Natural killer cell (primary cell): ENCODE measurements at regions not wholly inside any gene's neighbourhood (a gene's known extent, or its start where the extent isn't known, plus 50 kb on each side); places are given as distances from the start of the nearest gene placed in this dataset.

Experiments used
- ATAC-seq, 3 donors: fragments of 150-1000 bp in 2 of 3; fragments of 200-7000 bp in 1 of 3; cut with Tn5 transposase; 1 replicate in 1 of 3; 2 replicates in 2 of 3; pipeline ENCODE4 v1.10.0; 2021; ENCODE audit warnings: mild to moderate bottlenecking in 2 of 3, moderate library complexity in 2 of 3
- DNase-seq, 2 donors: peaks; one replicate each; pipeline versions ENCODE4 v3.0.0 to v3.0.0-alpha.2; 2013 to 2021; ENCODE audit warnings: mixed read lengths in 1 of 2
- H3K27ac ChIP-seq: one replicate; pipeline ENCODE4 v1.5.1; 2013; ENCODE audit warnings: mild to moderate bottlenecking, low read length
- H3K27me3 ChIP-seq: one replicate; pipeline ENCODE4 v1.6.1; 2013; ENCODE audit warnings: low read length; ENCODE audit not compliant: control insufficient read depth, insufficient read depth
- H3K36me3 ChIP-seq: one replicate; pipeline ENCODE4 v1.6.1; 2013; ENCODE audit warnings: low read length; ENCODE audit not compliant: control insufficient read depth, insufficient read depth
- H3K4me1 ChIP-seq: one replicate; pipeline ENCODE4 v1.6.1; 2013; ENCODE audit warnings: low read length; ENCODE audit not compliant: control insufficient read depth, insufficient read depth
- H3K4me3 ChIP-seq: one replicate; pipeline ENCODE4 v1.5.1; 2013; ENCODE audit warnings: low read length
- H3K9me3 ChIP-seq: one replicate; pipeline ENCODE4 v1.6.1; 2013; ENCODE audit warnings: low read length; ENCODE audit not compliant: control insufficient read depth, insufficient read depth
- H3K27ac Mint-ChIP-seq, 2 donors: one replicate each; pipeline ENCODE4 v1.8.0; 2022; ENCODE audit warnings: mild to moderate bottlenecking in 2 of 2, mixed read lengths in 2 of 2, moderate library complexity in 1 of 2
- H3K27me3 Mint-ChIP-seq, 2 donors: one replicate each; pipeline ENCODE4 v1.8.0; 2022; ENCODE audit warnings: low read depth in 2 of 2, mixed read lengths in 2 of 2
- H3K36me3 Mint-ChIP-seq: one replicate; pipeline ENCODE4 v1.8.0; 2022; ENCODE audit warnings: mixed read lengths
- H3K4me1 Mint-ChIP-seq, 2 donors: one replicate each; pipeline ENCODE4 v1.8.0; 2022; ENCODE audit warnings: mixed read lengths in 2 of 2
- H3K4me3 Mint-ChIP-seq: one replicate; pipeline ENCODE4 v1.8.0; 2022; ENCODE audit warnings: mild to moderate bottlenecking, moderate library complexity, mixed read lengths
- H3K9me3 Mint-ChIP-seq, 2 donors: one replicate each; pipeline ENCODE4 v1.8.0; 2022; ENCODE audit warnings: mixed read lengths in 2 of 2
- WGBS: methylation state at CpG from one replicate; pipeline ENCODE4 v1.1.7; 2013; ENCODE audit warnings: missing lambda C conversion rate; ENCODE audit not compliant: insufficient coverage; 5-methylcytosine and 5-hydroxymethylcytosine counted together
- intact Hi-C: fragments of 100-400 bp; cut with micrococcal nuclease; formaldehyde crosslinking; loops from one replicate; pipeline ENCODE4 v1.14.2; 2022
- TF ChIP-seq, protein P1 (sequence below): fragments of 200-600 bp; IDR thresholded peaks from one replicate; pipeline ENCODE4 v1.8.0; 2022; ENCODE audit warnings: antibody characterized with exemption

DNA sequence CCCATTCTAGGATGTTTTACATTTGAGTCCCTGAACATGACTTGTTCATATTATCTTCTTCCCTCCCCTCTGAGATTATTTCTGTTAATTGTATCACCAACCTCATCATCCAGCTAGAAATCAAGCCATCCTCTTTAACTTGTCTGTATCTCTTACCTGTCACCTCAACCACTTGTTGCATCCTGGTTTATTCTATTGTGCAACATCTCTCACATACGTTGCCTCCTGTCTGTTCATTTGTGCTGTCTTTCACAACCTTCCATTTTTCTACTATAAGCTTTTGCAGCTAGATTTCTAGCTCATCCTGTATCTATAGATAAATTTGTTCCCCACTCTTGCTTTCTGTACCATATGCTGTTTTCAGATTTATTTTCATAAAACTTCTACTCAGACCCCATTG is 183.7 kb downstream of the MCHR2 start:
- H3K27ac ChIP-seq: no peak overlapping the region
- Mint-ChIP-seq H3K27me3 (peaks cover 7 to 18% of the 10 kb centered on the region in 2 donors), H3K27ac (no peak overlapping the region), H3K4me1 (no peaks in the 10 kb centered on the region), H3K4me3 (no peak overlapping the region), H3K36me3 (no peaks in the 10 kb centered on the region), H3K9me3 (peaks cover 0 to 5% of the 10 kb centered on the region in 2 donors)
- DNase-seq (no peak), ATAC-seq (no peak)
- H3K36me3 ChIP-seq: no peaks in the 10 kb centered on the region
- H3K27me3 ChIP-seq: no peaks in the 10 kb centered on the region
- intact Hi-C loops: no loop called here
- no peaks in the 10 kb centered on the region for H3K4me1 ChIP-seq
- no peak overlapping the region for H3K4me3 ChIP-seq
- 56% methylated on average over 1 of the region's 1 CpG for WGBS
- no peaks in the 10 kb centered on the region for H3K9me3 ChIP-seq
- TF ChIP-seq, protein P1, sequence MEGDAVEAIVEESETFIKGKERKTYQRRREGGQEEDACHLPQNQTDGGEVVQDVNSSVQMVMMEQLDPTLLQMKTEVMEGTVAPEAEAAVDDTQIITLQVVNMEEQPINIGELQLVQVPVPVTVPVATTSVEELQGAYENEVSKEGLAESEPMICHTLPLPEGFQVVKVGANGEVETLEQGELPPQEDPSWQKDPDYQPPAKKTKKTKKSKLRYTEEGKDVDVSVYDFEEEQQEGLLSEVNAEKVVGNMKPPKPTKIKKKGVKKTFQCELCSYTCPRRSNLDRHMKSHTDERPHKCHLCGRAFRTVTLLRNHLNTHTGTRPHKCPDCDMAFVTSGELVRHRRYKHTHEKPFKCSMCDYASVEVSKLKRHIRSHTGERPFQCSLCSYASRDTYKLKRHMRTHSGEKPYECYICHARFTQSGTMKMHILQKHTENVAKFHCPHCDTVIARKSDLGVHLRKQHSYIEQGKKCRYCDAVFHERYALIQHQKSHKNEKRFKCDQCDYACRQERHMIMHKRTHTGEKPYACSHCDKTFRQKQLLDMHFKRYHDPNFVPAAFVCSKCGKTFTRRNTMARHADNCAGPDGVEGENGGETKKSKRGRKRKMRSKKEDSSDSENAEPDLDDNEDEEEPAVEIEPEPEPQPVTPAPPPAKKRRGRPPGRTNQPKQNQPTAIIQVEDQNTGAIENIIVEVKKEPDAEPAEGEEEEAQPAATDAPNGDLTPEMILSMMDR: no peak

DNA sequence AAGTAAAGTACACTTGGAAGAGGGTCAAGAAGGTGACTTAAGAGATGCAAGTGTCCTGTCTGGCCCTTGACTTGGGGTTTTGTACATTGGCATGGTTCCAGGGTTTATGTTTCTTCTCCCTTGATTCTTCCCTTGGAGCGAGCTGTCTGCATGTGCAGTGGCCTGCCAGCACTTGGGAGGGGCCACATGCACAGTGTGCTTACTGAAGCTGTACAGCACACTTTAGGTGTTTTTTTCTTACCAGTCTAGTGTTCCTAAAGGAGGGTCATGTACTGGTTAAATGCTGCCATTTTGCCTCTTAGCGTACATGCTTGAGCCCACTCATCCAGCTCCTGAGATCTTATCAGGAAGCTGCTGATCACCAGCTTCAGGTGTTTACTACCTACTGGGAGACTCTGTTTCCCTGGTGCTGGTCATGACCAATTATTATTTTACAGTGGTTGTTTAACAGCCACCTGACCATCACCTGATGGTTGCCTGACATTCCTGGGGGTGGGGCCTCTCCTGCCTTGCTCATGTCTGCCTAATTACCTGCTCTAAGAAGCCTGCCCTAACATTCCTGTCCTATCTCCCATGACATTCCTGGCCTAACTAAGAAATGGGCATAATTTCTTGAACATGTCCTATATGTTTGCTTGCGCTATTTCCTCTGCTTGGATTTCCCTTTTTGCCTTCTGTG is 182.9 kb downstream of the MCHR2 start:
- no peaks in the 10 kb centered on the region for H3K4me1 ChIP-seq
- TF ChIP-seq, protein P1: no peak
- no peak overlapping the region for H3K4me3 ChIP-seq
- no peaks in the 10 kb centered on the region for H3K4me1 Mint-ChIP-seq
- H3K27ac ChIP-seq: no peak overlapping the region
- peaks cover 0 to 5% of the 10 kb centered on the region in 2 donors for H3K9me3 Mint-ChIP-seq
- H3K36me3 Mint-ChIP-seq: no peaks in the 10 kb centered on the region
- no peak for ATAC-seq
- H3K27me3 ChIP-seq: no peaks in the 10 kb centered on the region
- no peaks in the 10 kb centered on the region for H3K36me3 ChIP-seq
- no peak overlapping the region for H3K4me3 Mint-ChIP-seq
- DNase-seq: no peak
- H3K27me3 Mint-ChIP-seq: peaks cover 7 to 18% of the 10 kb centered on the region in 2 donors
- no peaks in the 10 kb centered on the region for H3K9me3 ChIP-seq
- H3K27ac Mint-ChIP-seq: no peak overlapping the region
- WGBS: 91% methylated on average over 3 of the region's 3 CpGs
- intact Hi-C loops: no loop called here

DNA sequence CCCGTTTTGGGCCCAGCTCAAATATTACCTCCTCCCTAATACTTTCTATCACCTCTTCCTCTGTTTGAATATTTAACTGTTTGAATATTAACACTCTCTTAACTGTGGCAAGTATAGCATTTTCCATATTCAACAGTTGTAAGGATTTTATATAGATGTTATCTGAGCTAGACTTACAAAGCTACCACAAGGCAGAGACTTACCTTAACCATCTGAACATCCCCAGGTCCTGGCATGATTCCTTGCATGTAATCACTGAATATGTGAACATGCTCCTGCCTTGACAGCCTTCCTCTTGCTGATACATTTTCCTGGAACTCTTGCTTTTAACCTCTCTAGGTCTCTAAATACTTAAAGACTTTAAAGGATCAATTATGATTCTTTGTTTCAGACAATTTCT is 182.4 kb downstream of the MCHR2 start:
- TF ChIP-seq, protein P1: no peak
- H3K27ac Mint-ChIP-seq: no peak overlapping the region
- no peak overlapping the region for H3K4me3 ChIP-seq
- 50% methylated on average over 1 of the region's 1 CpG for WGBS
- no peak overlapping the region for H3K27ac ChIP-seq
- H3K27me3 Mint-ChIP-seq: peaks cover 7 to 18% of the 10 kb centered on the region in 2 donors
- no peak for ATAC-seq
- intact Hi-C loops: no loop called here
- H3K4me3 Mint-ChIP-seq: no peak overlapping the region
- H3K36me3 ChIP-seq: no peaks in the 10 kb centered on the region
- no peaks in the 10 kb centered on the region for H3K9me3 ChIP-seq
- H3K4me1 Mint-ChIP-seq: no peaks in the 10 kb centered on the region
- peaks cover 0 to 5% of the 10 kb centered on the region in 2 donors for H3K9me3 Mint-ChIP-seq
- H3K27me3 ChIP-seq: no peaks in the 10 kb centered on the region
- no peaks in the 10 kb centered on the region for H3K36me3 Mint-ChIP-seq
- no peaks in the 10 kb centered on the region for H3K4me1 ChIP-seq
- DNase-seq: no peak

DNA sequence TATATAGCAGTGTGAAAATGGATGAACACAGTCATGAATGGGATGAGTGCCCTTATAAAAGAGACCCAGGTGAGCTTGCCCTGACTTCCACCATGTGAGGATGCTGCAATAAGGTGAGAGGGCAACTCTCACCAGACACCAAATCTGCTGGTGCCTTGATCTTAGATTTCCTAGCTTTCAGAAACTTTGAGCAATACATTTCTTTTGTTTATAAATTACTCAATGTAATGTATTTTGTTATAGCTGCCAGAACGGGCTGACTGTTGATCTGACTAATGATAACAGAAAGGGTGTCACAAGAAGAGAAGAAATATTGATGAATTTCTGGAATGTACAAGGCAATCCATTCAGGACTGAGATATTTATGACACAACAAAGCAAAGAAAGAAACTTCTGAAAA is 180.5 kb downstream of the MCHR2 start:
- no peaks in the 10 kb centered on the region for H3K36me3 Mint-ChIP-seq
- H3K4me1 Mint-ChIP-seq: no peaks in the 10 kb centered on the region
- no peak for ATAC-seq
- WGBS: 0% methylated on average over 1 of the region's 1 CpG
- H3K9me3 Mint-ChIP-seq: peaks cover 0 to 5% of the 10 kb centered on the region in 2 donors
- no peak overlapping the region for H3K4me3 Mint-ChIP-seq
- TF ChIP-seq, protein P1: no peak
- H3K4me3 ChIP-seq: no peak overlapping the region
- peaks cover 2% of the 10 kb centered on the region for H3K27me3 ChIP-seq
- intact Hi-C loops: no loop called here
- H3K27me3 Mint-ChIP-seq: peaks cover 7 to 15% of the 10 kb centered on the region in 2 donors
- no peaks in the 10 kb centered on the region for H3K9me3 ChIP-seq
- H3K36me3 ChIP-seq: no peaks in the 10 kb centered on the region
- H3K27ac Mint-ChIP-seq: no peak overlapping the region
- DNase-seq: no peak
- H3K4me1 ChIP-seq: no peaks in the 10 kb centered on the region
- no peak overlapping the region for H3K27ac ChIP-seq
